ENCODE measurements at regions not wholly inside any gene's neighbourhood (a gene's known extent, or its start where the extent isn't known, plus 50 kb on each side); places are given as distances from the start of the nearest gene placed in this dataset.

DNA sequence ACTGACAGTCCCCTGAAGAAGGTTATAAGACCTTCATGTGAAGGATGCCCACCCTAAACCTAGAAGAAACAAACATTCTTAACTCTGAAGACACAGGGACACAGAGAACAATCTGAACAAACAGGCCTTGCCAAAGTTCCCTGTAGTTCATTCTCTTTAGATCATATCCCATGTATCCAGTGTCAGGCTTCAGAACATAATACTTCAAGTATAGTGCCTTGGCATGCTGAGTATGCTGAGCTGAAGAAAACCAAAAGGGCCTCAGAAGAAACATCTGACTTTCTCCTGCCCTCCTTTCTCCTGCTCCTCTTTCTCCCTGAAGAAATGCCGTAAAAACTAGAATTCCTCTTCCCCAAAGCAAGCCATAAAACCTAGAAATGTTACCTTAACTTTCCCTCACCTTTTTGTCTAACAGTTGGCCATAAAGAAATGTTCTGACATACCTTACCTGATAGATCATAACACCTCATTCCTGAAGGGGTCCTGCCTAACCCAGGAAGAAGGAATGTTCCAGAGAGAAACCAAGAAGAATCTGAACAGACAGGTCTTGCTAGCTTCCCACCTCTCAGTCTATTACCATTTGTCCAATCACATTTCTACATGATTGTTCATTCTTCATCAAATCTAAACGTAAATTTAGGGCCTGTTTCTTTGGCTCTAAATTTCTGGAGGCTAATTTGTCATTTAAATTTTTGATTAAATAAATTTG lies 160.1 kb upstream of the ZC3H15 start:
- TF ChIP-seq GATA2 (IDR thresholded peaks at IDR 0.05; ENCODE audit: low read depth, low read length) (no peak), GATA3 (IDR thresholded peaks at IDR 0.05; ENCODE audit: low read depth, low read length) (no peak)
